ENCODE measurements at regions not wholly inside any gene's neighbourhood (a gene's known extent, or its start where the extent isn't known, plus 50 kb on each side); places are given as distances from the start of the nearest gene placed in this dataset.

GRCh38 chr14:58873228-58873953 lies 235.6 kb downstream of the DACT1 start:
- H3K9me3 Mint-ChIP-seq: no peaks in the 10 kb centered on the region
- peak overlapping the region in 1 of 2 donors; percentile 35 for H3K27ac Mint-ChIP-seq
- ATAC-seq (no peak), DNase-seq (no peak)
- peaks cover 15% of the 10 kb centered on the region for H3K27me3 Mint-ChIP-seq
- H3K4me1 Mint-ChIP-seq: no peaks in the 10 kb centered on the region
- no peak overlapping the region for H3K4me3 Mint-ChIP-seq

DNA sequence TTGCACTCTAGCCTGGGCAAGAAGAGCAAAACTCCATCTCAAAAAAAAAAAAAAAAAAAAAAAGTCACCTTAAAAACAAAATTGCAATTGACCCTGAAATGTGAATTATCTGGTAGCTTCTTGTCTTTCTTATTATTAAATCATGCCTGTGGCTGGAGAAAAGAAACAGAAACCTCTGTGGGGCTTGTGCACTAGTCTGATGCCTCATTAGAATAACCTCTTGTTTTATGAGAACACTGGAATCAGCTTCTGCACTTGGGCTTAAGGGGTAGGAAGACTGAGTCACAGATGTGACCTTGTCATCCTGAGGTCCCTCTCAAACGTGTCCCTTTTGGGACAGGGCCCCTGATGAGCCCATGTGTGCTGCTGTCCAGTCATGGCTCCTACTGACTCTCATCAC lies 237.9 kb downstream of the DACT1 start:
- Mint-ChIP-seq H3K4me3 (no peak overlapping the region), H3K27me3 (peaks cover 9% of the 10 kb centered on the region), H3K27ac (no peak overlapping the region), H3K4me1 (no peaks in the 10 kb centered on the region), H3K9me3 (no peaks in the 10 kb centered on the region)
- DNase-seq (no peak), ATAC-seq (no peak)

- peaks cover 15% of the 10 kb centered on the region for H3K27me3 Mint-ChIP-seq
- H3K4me3 Mint-ChIP-seq: no peak overlapping the region
- H3K9me3 Mint-ChIP-seq: no peaks in the 10 kb centered on the region
- H3K27ac Mint-ChIP-seq: no peak overlapping the region
- no peaks in the 10 kb centered on the region for H3K4me1 Mint-ChIP-seq
- ATAC-seq (no peak), DNase-seq (no peak)
Measured at GRCh38 chr14:58876608-58877007, 238.8 kb downstream of the DACT1 start.

- Mint-ChIP-seq H3K9me3 (no peaks in the 10 kb centered on the region), H3K4me3 (no peak overlapping the region), H3K27me3 (peaks cover 15% of the 10 kb centered on the region), H3K27ac (no peak overlapping the region), H3K4me1 (no peaks in the 10 kb centered on the region)
- DNase-seq (no peak), ATAC-seq (no peak)
Measured at GRCh38 chr14:58878439-58879139, 240.8 kb downstream of the DACT1 start.

DNA sequence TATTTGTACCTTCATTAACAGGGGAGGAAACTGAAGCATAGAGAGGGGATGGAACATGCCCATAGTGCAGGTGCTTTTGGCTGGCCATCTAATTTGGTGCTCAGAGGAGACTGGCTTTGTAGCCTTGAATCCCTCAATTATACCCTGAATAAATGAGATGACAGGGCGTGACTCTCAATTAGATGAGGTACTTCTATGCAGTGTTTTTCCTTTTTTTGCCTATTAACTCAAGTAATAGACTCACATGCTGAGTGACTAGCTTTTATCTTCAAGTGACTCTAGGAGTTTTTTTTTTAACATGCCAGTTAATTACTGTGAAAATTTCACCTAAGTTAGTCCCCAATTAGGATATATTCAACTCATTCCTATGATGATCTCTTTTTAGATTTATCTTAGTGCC lies 243.7 kb downstream of the DACT1 start:
- no peak for ATAC-seq
- H3K27me3 Mint-ChIP-seq: peaks cover 14% of the 10 kb centered on the region
- no peak overlapping the region for H3K27ac Mint-ChIP-seq
- DNase-seq: no peak
- H3K9me3 Mint-ChIP-seq: no peaks in the 10 kb centered on the region
- H3K4me3 Mint-ChIP-seq: no peak overlapping the region
- H3K4me1 Mint-ChIP-seq: no peaks in the 10 kb centered on the region

DNA sequence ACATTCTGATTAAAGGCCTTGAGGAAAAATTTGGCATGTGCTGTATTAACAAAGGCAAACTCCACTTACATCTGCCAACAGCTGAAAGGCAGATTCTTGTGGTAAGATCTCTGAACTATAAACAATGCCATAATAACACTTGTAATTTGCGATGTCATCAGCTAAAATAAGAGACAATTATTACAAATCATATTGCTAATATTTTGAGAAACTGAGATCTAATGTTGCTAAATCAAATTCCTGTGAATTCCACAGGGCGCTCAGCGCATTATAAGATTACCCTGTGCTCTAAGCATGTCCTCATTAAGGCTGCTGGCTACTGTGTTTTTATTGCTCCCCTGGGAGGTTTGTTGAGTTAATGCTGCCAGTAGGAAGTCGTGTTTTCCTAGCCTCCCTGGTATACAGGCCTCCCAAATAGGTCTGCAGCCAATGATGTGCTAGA lies 244.8 kb downstream of the DACT1 start:
- Mint-ChIP-seq H3K27me3 (peaks cover 7% of the 10 kb centered on the region), H3K9me3 (no peaks in the 10 kb centered on the region), H3K27ac (no peak overlapping the region), H3K4me1 (no peaks in the 10 kb centered on the region), H3K4me3 (no peak overlapping the region)
- no peak for DNase-seq
- ATAC-seq: no peak

DNA sequence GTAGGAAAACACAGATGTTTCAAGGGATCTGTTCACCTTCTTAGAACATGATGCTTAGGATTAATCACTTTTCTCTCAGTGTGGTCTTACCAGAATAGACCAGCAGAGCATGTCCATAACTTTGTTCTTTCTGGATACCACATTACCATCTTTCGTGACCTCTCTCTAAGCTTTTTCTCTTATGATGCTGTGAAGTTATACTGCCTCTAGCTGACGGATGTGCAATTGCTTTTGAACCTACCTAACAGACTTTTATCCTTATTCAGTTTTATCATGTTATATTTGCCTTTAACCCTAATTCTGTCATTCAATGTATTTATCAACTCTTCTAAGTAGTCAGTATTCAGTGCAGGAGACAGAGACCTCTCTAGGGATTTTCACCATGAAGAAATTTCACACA lies 246.7 kb downstream of the DACT1 start:
- Mint-ChIP-seq H3K9me3 (no peaks in the 10 kb centered on the region), H3K4me1 (no peaks in the 10 kb centered on the region), H3K27me3 (peaks cover 7% of the 10 kb centered on the region), H3K4me3 (no peak overlapping the region), H3K27ac (no peak overlapping the region)
- DNase-seq: no peak
- no peak for ATAC-seq

GRCh38 chr14:58887931-58888330 lies 250.2 kb downstream of the DACT1 start:
- Mint-ChIP-seq H3K27me3 (peaks cover 10% of the 10 kb centered on the region), H3K9me3 (no peaks in the 10 kb centered on the region), H3K4me3 (no peak overlapping the region), H3K4me1 (no peaks in the 10 kb centered on the region), H3K27ac (no peak overlapping the region)
- no peak for DNase-seq
- no peak for ATAC-seq

GRCh38 chr14:58898655-58899316 lies 261.0 kb downstream of the DACT1 start:
- H3K27ac Mint-ChIP-seq: no peak overlapping the region
- no peaks in the 10 kb centered on the region for H3K4me1 Mint-ChIP-seq
- no peak for DNase-seq

GRCh38 chr14:58899317-58899713 lies 261.6 kb downstream of the DACT1 start:
- Mint-ChIP-seq H3K27me3 (peaks cover 21% of the 10 kb centered on the region), H3K9me3 (no peaks in the 10 kb centered on the region), H3K4me1 (no peaks in the 10 kb centered on the region), H3K4me3 (no peak overlapping the region), H3K27ac (no peak overlapping the region)
- ATAC-seq (no peak), DNase-seq (no peak)

More at GRCh38 chr14:58898655-58899316, 261.0 kb downstream of the DACT1 start:
- no peak for ATAC-seq
- Mint-ChIP-seq H3K27me3 (peaks cover 21% of the 10 kb centered on the region), H3K4me3 (no peak overlapping the region), H3K9me3 (no peaks in the 10 kb centered on the region)

DNA sequence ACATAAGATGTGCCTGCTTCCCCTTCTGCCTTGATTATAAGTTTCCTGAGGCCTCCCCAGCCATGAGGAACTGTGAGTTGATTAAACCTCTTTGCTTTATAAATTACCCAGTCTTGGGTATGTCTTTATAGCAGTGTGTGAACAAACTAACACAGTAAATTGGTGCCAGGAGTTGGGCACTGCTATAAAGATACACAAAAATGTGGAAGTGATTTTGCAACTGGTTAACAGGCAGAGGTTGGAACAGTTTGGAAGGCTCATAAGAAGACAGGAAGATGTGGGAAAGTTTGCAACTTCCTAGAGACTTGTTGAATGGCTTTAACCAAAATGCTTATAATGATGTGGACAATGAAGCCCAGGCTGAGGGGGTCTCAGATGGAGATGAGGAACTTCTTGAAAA lies 264.1 kb downstream of the DACT1 start:
- no peaks in the 10 kb centered on the region for H3K4me1 Mint-ChIP-seq
- no peak for ATAC-seq
- H3K27ac Mint-ChIP-seq: no peak overlapping the region
- H3K27me3 Mint-ChIP-seq: peaks cover 22% of the 10 kb centered on the region
- H3K4me3 Mint-ChIP-seq: no peak overlapping the region
- H3K9me3 Mint-ChIP-seq: no peaks in the 10 kb centered on the region
- DNase-seq: no peak

GRCh38 chr14:58904776-58905175 lies 267.0 kb downstream of the DACT1 start:
- Mint-ChIP-seq H3K4me1 (no peaks in the 10 kb centered on the region), H3K4me3 (no peak overlapping the region), H3K27me3 (peaks cover 16% of the 10 kb centered on the region), H3K27ac (no peak overlapping the region), H3K9me3 (no peaks in the 10 kb centered on the region)
- no peak for DNase-seq
- ATAC-seq: no peak

- Mint-ChIP-seq H3K27ac (no peak overlapping the region), H3K4me3 (no peak overlapping the region), H3K27me3 (peaks cover 16% of the 10 kb centered on the region), H3K9me3 (no peaks in the 10 kb centered on the region), H3K4me1 (no peaks in the 10 kb centered on the region)
- ATAC-seq (no peak), DNase-seq (no peak)
Measured at GRCh38 chr14:58907803-58908202, 270.0 kb downstream of the DACT1 start.

- H3K9me3 Mint-ChIP-seq: no peaks in the 10 kb centered on the region
- H3K4me3 Mint-ChIP-seq: no peak overlapping the region
- no peak overlapping the region for H3K27ac Mint-ChIP-seq
- no peaks in the 10 kb centered on the region for H3K4me1 Mint-ChIP-seq
- ATAC-seq (no peak), DNase-seq (no peak)
- H3K27me3 Mint-ChIP-seq: no peaks in the 10 kb centered on the region
Measured at GRCh38 chr14:58912287-58912686, 274.5 kb downstream of the DACT1 start.

DNA sequence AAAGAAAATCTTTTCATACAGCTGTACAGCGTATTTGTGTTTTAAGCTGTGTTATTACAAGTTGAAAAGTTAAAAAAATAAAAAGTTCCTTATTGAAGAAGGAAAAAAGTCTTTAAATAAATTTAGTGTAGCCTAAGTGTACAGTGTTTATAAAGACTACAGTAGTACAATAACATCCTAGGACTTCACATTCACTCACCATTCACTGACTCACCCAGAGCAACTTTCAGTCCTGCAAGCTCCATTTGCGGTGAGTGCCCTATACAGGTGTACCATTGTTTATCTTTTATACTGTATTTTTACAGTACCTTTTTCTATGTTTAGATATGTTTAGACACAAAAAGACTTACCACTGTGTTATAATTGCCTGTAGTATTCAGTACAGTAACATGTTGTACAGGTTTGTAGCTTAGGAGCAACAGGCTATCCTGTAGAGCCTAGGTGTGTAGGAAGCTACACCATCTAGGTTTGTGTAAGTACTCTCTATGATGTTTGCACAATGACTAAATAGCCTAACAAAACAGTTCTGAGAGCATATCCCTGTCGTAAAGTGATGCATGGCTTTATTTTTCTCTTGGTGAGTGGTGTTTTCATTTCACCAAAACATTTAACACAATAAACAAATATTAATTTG lies 275.2 kb downstream of the DACT1 start:
- Mint-ChIP-seq H3K9me3 (no peaks in the 10 kb centered on the region), H3K27me3 (no peaks in the 10 kb centered on the region), H3K4me3 (no peak overlapping the region), H3K27ac (no peak overlapping the region), H3K4me1 (no peaks in the 10 kb centered on the region)
- ATAC-seq: no peak
- no peak for DNase-seq
